ENCODE measurements at regions not wholly inside any gene's neighbourhood (a gene's known extent, or its start where the extent isn't known, plus 50 kb on each side); places are given as distances from the start of the nearest gene placed in this dataset.

DNA sequence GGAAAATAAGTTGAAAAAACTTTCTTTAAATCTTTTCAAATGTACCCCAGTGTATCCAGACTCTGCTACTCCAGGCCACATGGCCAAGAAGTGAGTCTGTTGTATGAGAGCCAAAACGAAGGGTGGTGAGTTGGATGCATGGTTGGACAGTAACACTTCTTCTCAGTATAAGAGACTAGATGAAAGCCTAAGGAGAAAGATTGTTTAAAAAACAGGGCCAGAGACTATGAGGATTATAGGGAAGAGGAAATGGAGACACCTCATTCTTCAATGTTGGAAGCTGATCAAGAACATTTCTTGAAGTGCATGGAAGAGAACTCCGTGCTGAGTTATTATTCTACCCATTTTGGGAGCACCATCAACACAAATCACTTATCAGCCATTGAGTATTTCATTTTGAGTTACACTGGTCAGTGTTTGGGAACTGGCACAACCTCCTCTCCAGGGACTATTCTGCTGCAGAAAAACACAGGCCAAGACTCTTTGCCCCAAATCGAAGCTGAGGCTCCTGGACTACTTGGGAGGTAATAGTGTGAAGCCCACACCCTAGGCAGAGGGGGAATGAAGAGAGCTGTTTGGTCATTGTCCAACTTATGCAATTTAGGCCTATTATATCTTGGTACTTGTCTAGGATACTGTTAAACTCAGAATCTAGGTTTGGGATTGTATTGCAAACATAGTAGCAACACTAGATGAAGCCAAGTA lies 123.0 kb upstream of the SEC61G start:
- DNase-seq (peak in 2 of 3 donors; percentile 57 to 76), ATAC-seq (ENCODE audit: insufficient read depth, low FRiP score) (no peak)
- Histone ChIP-seq H3K27ac (ENCODE audit: low read depth in 1 of 2, low read length in 1 of 2) (no peak overlapping the region), H3K9me3 (ENCODE audit: control insufficient read depth in 4 of 4, insufficient read depth in 3 of 4, low read length in 3 of 4) (no peaks in the 10 kb centered on the region), H3K9ac (ENCODE audit: insufficient read depth in 1 of 2, low read length in 2 of 2) (no peak overlapping the region), H3K4me1 (ENCODE audit: control insufficient read depth in 5 of 5, insufficient read depth in 5 of 5, low read length in 5 of 5) (peaks cover 0 to 20% (median 3%) of the 10 kb centered on the region in 5 donors), H3K4me3 (no peak overlapping the region), H3K36me3 (ENCODE audit: control insufficient read depth in 4 of 4, insufficient read depth in 4 of 4, low read length in 4 of 4) (no peaks in the 10 kb centered on the region), H3K27me3 (ENCODE audit: control insufficient read depth in 3 of 3, insufficient read depth in 3 of 3, low read length in 2 of 3) (no peaks in the 10 kb centered on the region)
- WGBS, 2 donors, result 60 to 67% methylated on average over 3 of the region's 3 CpGs
- TF ChIP-seq, protein P1, sequence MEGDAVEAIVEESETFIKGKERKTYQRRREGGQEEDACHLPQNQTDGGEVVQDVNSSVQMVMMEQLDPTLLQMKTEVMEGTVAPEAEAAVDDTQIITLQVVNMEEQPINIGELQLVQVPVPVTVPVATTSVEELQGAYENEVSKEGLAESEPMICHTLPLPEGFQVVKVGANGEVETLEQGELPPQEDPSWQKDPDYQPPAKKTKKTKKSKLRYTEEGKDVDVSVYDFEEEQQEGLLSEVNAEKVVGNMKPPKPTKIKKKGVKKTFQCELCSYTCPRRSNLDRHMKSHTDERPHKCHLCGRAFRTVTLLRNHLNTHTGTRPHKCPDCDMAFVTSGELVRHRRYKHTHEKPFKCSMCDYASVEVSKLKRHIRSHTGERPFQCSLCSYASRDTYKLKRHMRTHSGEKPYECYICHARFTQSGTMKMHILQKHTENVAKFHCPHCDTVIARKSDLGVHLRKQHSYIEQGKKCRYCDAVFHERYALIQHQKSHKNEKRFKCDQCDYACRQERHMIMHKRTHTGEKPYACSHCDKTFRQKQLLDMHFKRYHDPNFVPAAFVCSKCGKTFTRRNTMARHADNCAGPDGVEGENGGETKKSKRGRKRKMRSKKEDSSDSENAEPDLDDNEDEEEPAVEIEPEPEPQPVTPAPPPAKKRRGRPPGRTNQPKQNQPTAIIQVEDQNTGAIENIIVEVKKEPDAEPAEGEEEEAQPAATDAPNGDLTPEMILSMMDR (IDR thresholded peaks at IDR 0.05; ENCODE audit: control extremely low read depth, extremely low read depth), result no peak

DNA sequence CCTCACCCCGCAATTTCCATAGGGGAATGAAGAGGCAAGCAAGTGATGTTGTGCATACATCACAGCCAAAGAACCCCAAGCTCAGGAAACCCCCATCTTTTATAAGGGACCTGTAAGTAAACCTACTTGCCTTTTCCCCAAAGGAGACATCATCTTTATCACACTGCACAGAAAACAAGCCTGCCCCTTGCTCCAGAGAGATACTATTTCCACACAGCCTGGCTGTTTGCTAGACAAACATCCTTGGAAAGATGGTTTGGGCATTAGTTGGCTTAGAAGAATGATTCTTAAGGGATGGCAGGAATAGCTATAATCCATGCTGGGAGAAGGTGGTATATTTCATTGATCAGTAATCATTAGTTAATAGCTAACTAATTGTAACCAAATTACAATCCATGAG lies 123.7 kb upstream of the SEC61G start:
- Histone ChIP-seq H3K27ac (ENCODE audit: low read depth in 1 of 2, low read length in 1 of 2) (no peak overlapping the region), H3K27me3 (ENCODE audit: control insufficient read depth in 3 of 3, insufficient read depth in 3 of 3, low read length in 2 of 3) (no peaks in the 10 kb centered on the region), H3K9me3 (ENCODE audit: control insufficient read depth in 4 of 4, insufficient read depth in 3 of 4, low read length in 3 of 4) (no peaks in the 10 kb centered on the region), H3K4me3 (no peak overlapping the region), H3K9ac (ENCODE audit: insufficient read depth in 1 of 2, low read length in 2 of 2) (no peak overlapping the region), H3K36me3 (ENCODE audit: control insufficient read depth in 4 of 4, insufficient read depth in 4 of 4, low read length in 4 of 4) (no peaks in the 10 kb centered on the region), H3K4me1 (ENCODE audit: control insufficient read depth in 5 of 5, insufficient read depth in 5 of 5, low read length in 5 of 5) (peaks cover 0 to 20% (median 3%) of the 10 kb centered on the region in 5 donors)
- DNase-seq (no peak), ATAC-seq (ENCODE audit: insufficient read depth, low FRiP score) (no peak)
- WGBS, 2 donors, result 85 to 87% methylated on average over 1 of the region's 1 CpG
- TF ChIP-seq, protein P1 (IDR thresholded peaks at IDR 0.05; ENCODE audit: control extremely low read depth, extremely low read depth), result no peak

DNA sequence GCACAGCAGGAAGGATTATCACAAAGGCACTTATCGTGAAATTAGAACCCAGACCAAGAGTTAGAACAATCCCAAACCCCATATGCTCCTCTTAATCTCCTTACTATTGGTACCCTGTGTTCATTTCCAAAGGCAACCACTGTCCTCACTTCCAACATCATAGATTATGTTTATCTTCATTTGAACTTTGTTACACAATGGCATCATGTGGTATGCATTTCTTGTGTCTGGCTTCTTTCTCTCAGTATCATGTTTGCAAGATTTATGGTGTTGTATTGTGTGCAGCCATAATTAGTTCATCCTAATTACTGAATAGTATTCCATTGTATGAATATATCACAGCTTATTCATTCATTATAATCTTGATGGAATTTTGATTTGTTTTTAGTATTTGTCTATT lies 124.6 kb upstream of the SEC61G start:
- ATAC-seq (ENCODE audit: insufficient read depth, low FRiP score), result no peak
- no peak for DNase-seq
- Histone ChIP-seq H3K9me3 (ENCODE audit: control insufficient read depth in 4 of 4, insufficient read depth in 3 of 4, low read length in 3 of 4) (no peaks in the 10 kb centered on the region), H3K9ac (ENCODE audit: insufficient read depth in 1 of 2, low read length in 2 of 2) (no peak overlapping the region), H3K4me1 (ENCODE audit: control insufficient read depth in 5 of 5, insufficient read depth in 5 of 5, low read length in 5 of 5) (peaks cover 0 to 29% (median 4%) of the 10 kb centered on the region in 5 donors), H3K4me3 (no peak overlapping the region), H3K36me3 (ENCODE audit: control insufficient read depth in 4 of 4, insufficient read depth in 4 of 4, low read length in 4 of 4) (no peaks in the 10 kb centered on the region), H3K27ac (ENCODE audit: low read depth in 1 of 2, low read length in 1 of 2) (no peak overlapping the region), H3K27me3 (ENCODE audit: control insufficient read depth in 3 of 3, insufficient read depth in 3 of 3, low read length in 2 of 3) (no peaks in the 10 kb centered on the region)
- TF ChIP-seq, protein P1 (IDR thresholded peaks at IDR 0.05; ENCODE audit: control extremely low read depth, extremely low read depth), result no peak
- WGBS, 2 donors, result 93 to 100% methylated on average over 1 of the region's 1 CpG

DNA sequence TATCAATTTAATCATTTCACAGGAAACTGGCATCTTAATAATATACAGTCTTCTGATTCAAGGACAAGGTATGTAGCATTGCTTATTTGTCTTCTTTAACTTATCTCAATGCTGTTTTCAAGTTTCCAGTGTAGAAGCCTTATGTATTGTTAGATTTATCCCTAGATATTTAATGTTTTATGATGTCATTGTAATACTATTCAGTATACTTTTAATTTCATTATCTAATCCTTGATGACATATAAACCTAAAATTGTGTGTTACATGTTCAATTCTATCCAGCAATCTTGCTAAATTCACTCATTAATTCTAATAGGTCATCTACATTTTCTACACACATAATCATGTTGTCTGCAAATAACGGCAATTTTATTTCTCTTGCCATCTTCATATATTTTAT lies 126.3 kb upstream of the SEC61G start:
- Histone ChIP-seq H3K9me3 (ENCODE audit: control insufficient read depth in 4 of 4, insufficient read depth in 3 of 4, low read length in 3 of 4) (no peaks in the 10 kb centered on the region), H3K4me1 (ENCODE audit: control insufficient read depth in 5 of 5, insufficient read depth in 5 of 5, low read length in 5 of 5) (peaks cover 0 to 26% (median 2%) of the 10 kb centered on the region in 5 donors), H3K27me3 (ENCODE audit: control insufficient read depth in 3 of 3, insufficient read depth in 3 of 3, low read length in 2 of 3) (no peaks in the 10 kb centered on the region), H3K36me3 (ENCODE audit: control insufficient read depth in 4 of 4, insufficient read depth in 4 of 4, low read length in 4 of 4) (no peaks in the 10 kb centered on the region), H3K4me3 (no peak overlapping the region), H3K27ac (ENCODE audit: low read depth in 1 of 2, low read length in 1 of 2) (no peak overlapping the region), H3K9ac (ENCODE audit: insufficient read depth in 1 of 2, low read length in 2 of 2) (no peak overlapping the region)
- 93 to 94% methylated on average over 1 of the region's 1 CpG for WGBS, 2 donors
- ATAC-seq (ENCODE audit: insufficient read depth, low FRiP score), result no peak
- TF ChIP-seq, protein P1 (IDR thresholded peaks at IDR 0.05; ENCODE audit: control extremely low read depth, extremely low read depth), result no peak
- no peak for DNase-seq

Data from lung (tissue), 11 donors.